GM21723 (cell line): ENCODE measurements at regions not wholly inside any gene's neighbourhood (a gene's known extent, or its start where the extent isn't known, plus 50 kb on each side); places are given as distances from the start of the nearest gene placed in this dataset.

Experiments used
- ATAC-seq: cut with Tn5 transposase; IDR thresholded peaks from one replicate; pipeline ENCODE4 v1.9.1; 2021; ENCODE audit warnings: mild to moderate bottlenecking, moderate library complexity; ENCODE audit not compliant: unreplicated experiment

- ATAC-seq: no peak
Observed at GRCh38 chr5:112112346-112112745, 306.7 kb downstream of the EPB41L4A start.

DNA sequence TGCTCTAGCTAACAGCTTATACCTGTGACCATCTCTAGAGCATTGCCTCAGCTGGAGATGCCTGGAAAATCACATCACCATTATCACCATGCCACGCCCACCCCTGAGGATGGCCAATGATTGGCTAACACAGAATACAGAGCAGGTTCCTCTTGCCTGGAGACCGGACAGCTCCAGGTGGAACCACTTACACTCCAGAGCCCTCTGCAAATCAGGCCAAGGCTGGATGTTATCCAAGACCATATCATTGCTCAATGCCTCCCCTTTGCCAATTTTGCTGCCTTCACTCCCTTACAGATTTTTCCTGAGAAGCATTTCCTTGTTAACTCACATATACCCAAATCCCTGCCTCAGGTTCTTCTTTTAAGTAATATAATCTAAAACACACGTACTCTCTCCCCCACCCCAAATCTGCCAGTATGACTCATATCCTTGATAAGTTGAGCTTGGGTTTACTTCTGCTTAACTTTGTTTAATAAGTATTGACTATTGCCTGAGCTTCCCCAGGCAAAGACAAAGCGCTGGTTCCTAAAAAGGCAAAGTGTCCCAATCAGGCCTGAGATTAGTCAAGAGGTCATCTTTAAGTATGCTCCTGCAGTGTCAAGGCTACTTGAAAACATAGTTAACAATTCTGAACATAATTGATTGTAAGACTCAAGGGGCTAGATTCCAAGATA, 309.6 kb downstream of the EPB41L4A start:
- ATAC-seq: no peak

DNA sequence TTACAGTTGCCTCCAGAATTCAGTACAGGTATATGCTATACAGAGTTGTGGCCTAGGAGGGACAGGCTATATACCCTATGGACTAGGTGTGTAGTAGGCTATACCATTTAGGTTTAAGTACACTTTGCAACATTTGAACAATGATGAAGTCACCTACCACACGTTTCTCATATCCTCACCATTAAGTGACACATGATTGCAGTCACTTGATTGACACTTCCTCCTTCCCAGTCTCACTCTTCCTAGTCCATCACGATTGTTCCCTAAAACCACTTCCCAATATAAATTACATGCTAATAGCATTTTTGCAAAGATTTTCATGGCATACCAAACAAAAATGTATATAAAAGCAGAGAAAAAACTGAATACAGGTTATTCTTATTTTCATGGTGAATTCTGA, 312.2 kb downstream of the EPB41L4A start:
- no peak for ATAC-seq

DNA sequence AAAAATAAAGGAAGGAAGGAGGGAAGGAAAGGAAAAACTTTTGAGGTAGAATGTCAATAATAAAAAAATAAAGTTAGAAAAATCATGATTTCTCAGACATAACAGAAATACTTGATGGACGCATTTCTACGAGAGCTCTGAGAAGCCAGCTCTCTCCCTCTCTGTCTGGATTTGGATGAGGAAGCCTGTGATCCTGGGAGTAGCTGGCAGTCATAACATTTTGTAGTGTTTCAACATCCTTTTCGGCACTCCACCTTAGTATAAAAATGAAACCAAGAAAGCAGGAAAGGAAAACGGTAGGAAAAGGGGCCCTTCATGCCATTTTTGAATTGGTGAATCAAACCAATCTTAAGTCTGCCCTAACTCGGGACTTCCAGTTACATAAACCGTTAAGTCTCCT, 321.3 kb downstream of the EPB41L4A start:
- ATAC-seq: no peak

GRCh38 chr5:112087222-112087621, 330.2 kb upstream of the NREP start:
- ATAC-seq: no peak

GRCh38 chr5:112086740-112087139, 329.7 kb upstream of the NREP start:
- ATAC-seq: no peak

- no peak for ATAC-seq
Observed at GRCh38 chr5:112084149-112084548, 327.2 kb upstream of the NREP start.

GRCh38 chr5:112083623-112084022, 326.6 kb upstream of the NREP start:
- no peak for ATAC-seq

DNA sequence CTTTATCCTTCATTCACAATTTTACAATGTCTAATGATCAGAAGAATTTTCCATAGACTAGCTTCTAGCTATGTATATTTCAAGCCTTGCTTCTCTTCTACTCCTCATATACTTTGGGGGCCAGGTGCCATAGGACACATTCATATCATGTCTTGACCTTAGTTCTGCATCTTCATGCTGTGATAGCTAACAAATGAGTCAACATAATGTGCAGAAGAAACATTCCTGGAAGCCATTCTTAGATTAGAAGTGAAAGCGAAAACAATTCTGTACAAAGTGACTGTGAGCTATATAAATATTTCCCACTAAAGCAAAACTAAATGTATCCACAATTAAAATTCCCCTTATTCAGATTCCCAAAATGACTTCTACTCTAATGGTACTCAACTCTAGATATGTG, 320.2 kb upstream of the NREP start:
- peak; percentile 88 for ATAC-seq

GRCh38 chr5:112070022-112070421, 313.0 kb upstream of the NREP start:
- no peak for ATAC-seq

DNA sequence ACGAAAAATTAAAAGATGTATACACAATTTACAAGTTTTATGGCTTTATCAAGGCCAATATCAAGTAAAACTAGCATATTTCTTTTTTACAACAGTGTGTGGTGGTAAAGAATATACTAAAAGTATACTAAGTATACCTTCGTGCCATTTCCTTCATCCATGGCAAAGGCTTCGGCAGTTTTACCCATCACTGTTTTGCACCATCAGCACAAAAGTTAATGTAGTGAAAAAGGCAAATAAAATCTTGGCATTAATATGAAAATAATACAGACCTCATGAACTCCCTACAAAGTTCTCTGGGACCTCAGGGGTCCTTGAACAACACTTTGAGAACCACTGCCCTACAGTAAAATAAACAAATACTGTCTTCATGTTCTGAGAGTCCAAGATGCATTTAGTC, 312.3 kb upstream of the NREP start:
- no peak for ATAC-seq

DNA sequence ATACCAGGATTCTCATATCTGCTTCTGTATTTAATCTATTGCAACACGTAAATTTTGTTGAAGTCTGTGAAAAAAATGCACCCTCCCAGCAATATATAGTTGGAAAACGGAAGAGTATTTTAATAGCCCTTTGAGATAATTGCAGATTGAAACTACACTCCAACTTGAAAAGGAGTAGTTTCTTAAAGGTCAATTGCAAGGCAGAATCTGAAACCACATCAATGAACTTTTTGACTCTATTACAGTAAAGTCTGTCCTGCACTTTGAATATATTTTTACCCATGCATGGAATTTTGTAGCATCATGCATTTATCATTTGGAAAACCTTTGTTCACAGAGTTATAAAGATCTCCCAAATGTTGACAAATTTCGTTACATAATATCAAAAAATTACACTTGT, 311.6 kb upstream of the NREP start:
- no peak for ATAC-seq

- no peak for ATAC-seq
Observed at GRCh38 chr5:112065781-112066180, 308.8 kb upstream of the NREP start.

GRCh38 chr5:112064956-112065355, 308.0 kb upstream of the NREP start:
- ATAC-seq: peak; percentile 46

GRCh38 chr5:112064271-112064701, 307.3 kb upstream of the NREP start:
- no peak for ATAC-seq

GRCh38 chr5:112063856-112064255, 306.9 kb upstream of the NREP start:
- ATAC-seq: no peak

- no peak for ATAC-seq
Observed at GRCh38 chr5:112063191-112063590, 306.2 kb upstream of the NREP start.

DNA sequence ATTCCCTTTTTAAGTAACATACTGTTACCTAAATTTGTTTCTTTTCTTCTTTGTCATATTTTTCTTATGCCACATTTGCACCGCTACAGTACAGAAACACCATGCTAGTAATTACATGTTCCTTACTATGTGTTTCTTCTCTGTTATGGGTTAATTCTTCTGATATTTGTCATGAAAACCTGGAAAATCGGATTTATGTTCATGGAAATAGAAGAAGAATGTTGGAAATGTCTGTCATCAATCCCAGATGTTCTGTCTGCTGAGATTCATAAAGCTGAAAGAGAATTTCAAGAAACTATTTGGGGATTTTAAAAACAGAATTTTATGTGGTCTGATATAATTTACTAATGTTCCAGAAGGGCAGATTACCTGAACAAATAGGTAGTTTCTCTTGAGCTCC, 305.2 kb upstream of the NREP start:
- no peak for ATAC-seq

GRCh38 chr5:112061666-112062065, 304.7 kb upstream of the NREP start:
- no peak for ATAC-seq

DNA sequence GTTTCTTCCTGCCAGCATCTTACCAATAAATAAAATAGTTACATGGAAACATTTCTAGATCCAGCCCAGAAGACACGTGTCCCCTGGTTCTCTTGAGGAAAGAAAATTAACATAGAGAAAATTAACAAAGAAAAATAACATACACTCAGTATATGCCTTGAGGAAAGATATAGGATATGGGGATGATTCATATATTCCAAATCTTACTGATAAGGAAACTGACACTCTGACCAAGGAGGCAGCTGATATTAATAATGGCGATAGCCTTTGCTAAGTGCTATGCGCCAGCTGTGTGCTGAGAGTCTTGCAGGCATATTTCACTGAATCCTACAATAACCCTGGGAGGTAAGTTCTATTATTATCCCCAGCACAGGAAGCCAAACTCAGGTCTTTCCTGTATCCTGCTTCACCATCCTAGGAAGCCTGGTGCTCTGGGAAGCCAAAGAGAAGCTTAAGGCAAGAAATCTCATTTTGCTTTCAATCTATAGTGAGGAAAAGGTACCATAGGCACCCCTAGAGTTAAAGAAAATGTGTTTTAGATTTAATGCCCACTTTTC, 302.7 kb upstream of the NREP start:
- ATAC-seq: no peak

GRCh38 chr5:112049738-112050137, 292.7 kb upstream of the NREP start:
- no peak for ATAC-seq

DNA sequence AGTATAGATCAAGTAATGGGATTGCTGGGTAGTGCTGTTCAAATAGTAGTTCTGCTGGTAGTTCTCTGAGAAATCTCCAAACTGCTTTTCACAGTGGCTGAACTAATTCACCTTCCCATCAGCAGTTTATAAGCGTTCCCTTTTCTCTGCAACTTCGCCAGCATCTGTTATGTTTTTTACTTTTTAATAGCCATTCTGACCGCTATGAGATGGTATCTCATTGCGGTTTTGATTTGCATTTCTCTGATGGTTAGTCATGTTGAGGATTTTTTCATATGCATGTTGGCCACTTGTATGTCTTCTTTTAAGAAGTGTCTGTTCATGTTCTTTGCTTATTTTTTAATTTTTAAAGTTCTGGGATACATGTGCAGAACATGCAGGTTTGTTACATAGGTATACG, 279.2 kb upstream of the NREP start:
- no peak for ATAC-seq

DNA sequence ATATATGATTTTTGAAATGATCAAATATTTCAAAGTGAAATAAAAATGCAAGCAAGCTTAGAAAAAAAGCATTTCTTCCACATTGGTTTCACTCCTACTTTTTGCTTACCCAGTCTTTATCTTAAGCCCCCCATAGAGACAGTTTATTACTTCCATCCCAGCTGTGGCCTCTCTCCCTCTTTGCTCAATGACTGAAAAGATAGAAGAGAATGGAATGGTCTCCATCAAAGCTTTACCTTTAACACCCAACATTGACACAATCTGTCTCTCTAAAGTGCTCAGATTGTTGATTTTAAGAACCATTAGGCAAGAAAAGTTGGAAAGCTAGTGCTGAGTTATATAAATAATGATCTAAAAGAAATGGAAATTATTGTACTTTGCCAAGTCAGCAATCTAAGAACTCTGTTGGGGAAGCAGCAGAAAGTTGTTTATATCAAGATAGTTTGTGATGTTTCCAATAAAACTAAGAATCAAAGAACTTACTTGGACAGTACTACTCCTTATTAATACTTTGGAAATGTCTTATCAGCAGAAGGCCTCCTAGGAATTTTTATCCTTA, 277.5 kb upstream of the NREP start:
- no peak for ATAC-seq
